Fibroblast of pulmonary artery (primary cell): ENCODE measurements at regions not wholly inside any gene's neighbourhood (a gene's known extent, or its start where the extent isn't known, plus 50 kb on each side); places are given as distances from the start of the nearest gene placed in this dataset.
A peak's percentile ranks its signal among the peaks of the same experiment; 100 is the strongest.

Source experiments
- DNase-seq: peaks from one replicate; pipeline ENCODE4 v3.0.0-alpha.2; 2010; ENCODE audit warnings: low read depth
- H3K4me3 ChIP-seq: replicated peaks from 2 replicates; pipeline ENCODE4 v1.5.1; 2011; ENCODE audit warnings: low read depth, mild to moderate bottlenecking, control low read depth, low read length, moderate library complexity
- CTCF ChIP-seq: IDR thresholded peaks from 2 replicates; pipeline ENCODE4 v1.5.1; 2011; ENCODE audit warnings: mild to moderate bottlenecking, control low read depth, low read length, inconsistent platforms; ENCODE audit errors: missing control alignments

GRCh38 chr3:107870943-107871638 lies 219.7 kb downstream of the CD47 start:
- no peak overlapping the region for H3K4me3 ChIP-seq
- DNase-seq = no peak
- TF ChIP-seq CTCF = no peak

- no peak for TF ChIP-seq CTCF
- no peak for DNase-seq
- no peak overlapping the region for H3K4me3 ChIP-seq
Measured at GRCh38 chr3:107870096-107870495, 220.7 kb downstream of the CD47 start.

- H3K4me3 ChIP-seq = no peak overlapping the region
- no peak for TF ChIP-seq CTCF
- peak; percentile 20 for DNase-seq
Measured at GRCh38 chr3:107868449-107868848, 222.4 kb downstream of the CD47 start.

GRCh38 chr3:107861904-107862303 lies 228.9 kb downstream of the CD47 start:
- DNase-seq = no peak
- H3K4me3 ChIP-seq = no peak overlapping the region
- no peak for TF ChIP-seq CTCF

- DNase-seq = no peak
- no peak overlapping the region for H3K4me3 ChIP-seq
- TF ChIP-seq CTCF = no peak
Measured at GRCh38 chr3:107861422-107861821, 229.4 kb downstream of the CD47 start.
